GM21529 (cell line): ENCODE measurements at regions not wholly inside any gene's neighbourhood (a gene's known extent, or its start where the extent isn't known, plus 50 kb on each side); places are given as distances from the start of the nearest gene placed in this dataset.
"Not testable (repeated sequence)": the region's sequence is repeated elsewhere in the genome, so short reads cannot be mapped to it uniquely, and the experiment has no call there.

Source experiments
- ATAC-seq: cut with Tn5 transposase; IDR thresholded peaks from one replicate; pipeline ENCODE4 v1.9.1; 2021; ENCODE audit not compliant: unreplicated experiment

- ATAC-seq = no peak
Observed at GRCh38 chr7:68977385-68978055, 620.8 kb upstream of the AUTS2 start.

DNA sequence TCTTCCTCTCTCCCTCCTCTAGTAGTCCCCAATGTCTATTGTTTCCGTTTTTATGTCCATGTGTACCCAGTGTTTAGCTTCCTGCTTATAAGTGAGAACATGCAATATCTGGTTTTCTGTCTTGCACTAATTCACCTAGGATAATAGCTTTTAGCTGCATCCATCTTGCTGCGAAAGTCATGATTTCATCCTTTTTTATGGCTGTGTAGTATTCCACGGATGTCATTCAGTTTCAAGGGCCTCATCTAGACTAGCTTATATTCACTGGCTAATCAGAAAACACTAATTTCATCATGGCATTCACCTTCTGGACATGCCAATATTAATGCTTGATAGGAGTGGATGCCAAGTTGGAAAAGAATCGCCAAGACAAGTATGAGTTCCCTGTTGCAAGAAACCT lies 619.6 kb upstream of the AUTS2 start:
- no peak for ATAC-seq

DNA sequence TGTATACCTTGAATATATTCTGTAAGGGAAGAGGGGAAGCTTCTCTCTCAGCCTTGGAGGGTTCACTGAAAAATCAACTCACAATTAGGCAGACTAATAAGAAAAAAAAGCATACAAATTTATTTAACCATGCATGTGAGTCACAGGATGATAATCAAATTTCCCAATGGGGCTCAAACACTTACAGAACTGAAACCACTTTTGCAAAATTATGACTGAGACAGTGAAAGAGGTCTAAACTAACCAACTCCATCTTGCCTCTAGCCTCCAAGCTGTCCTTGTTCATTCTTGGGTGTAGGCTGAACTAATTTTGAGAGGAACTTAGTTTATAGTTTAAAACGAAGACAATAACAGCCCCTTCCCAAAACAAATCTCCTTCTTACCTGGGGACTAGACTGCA lies 618.3 kb upstream of the AUTS2 start:
- ATAC-seq = no peak

- ATAC-seq = not testable (repeated sequence)
Observed at GRCh38 chr7:68980432-68980831, 617.8 kb upstream of the AUTS2 start.

DNA sequence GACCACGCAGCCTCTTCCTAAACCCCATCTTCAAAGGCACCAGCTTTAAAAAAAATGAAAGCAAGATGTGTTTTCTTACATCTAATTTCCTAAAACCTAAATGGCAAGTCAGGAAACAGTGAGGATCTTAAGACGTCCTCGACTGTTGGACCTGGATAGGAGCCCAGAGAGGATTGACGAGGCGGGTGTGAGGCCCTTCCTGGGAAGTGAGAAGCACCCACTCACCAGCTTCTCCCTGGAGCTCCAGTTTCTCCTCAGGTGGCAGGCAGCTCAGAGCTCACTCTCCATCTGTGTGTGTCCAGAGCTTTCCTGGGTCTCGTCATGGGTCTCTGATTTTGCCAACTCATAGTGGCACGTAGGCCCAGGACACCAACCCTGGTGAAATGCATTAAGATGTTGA lies 614.0 kb upstream of the AUTS2 start:
- no peak for ATAC-seq

- ATAC-seq = no peak
Observed at GRCh38 chr7:68994841-68995240, 603.4 kb upstream of the AUTS2 start.

DNA sequence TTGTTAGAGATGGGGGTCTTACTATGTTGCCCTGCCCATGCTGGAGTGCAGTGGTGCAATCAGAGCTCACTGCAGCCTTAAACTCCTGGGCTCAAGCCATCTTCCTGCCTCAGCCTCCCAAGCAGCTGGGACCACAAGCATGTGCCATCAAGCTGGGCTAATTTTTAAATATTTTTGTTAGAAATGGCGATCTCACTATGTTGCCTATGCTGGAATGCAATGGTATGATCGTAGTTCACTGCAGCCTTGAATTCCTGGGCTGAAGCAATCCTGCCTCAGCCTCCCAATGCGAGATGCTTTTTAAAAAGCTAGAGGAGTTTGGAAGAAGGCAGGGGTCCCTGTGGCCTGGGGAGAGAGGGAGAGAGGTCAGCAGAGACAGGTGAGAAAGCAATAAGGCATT lies 600.1 kb upstream of the AUTS2 start:
- ATAC-seq = no peak

DNA sequence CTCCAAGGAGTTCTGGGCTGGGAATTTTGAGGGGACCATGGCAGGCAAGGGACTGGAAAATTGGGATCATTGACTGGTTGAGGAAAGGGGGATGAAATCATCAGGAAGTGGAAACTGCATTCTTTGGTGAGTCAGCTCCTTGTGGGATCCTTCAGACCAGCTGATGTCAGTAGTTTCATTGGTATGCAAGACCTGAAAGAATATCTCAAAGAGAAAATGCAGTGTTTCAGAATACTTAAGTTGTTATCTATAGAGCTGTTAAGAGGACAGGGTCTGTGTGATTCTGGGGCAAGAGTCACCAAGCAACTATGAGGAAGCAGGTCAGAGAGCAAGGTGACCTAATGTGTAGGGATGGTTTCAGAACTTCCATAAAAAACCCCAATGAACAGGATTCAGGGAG lies 595.9 kb upstream of the AUTS2 start:
- no peak for ATAC-seq

DNA sequence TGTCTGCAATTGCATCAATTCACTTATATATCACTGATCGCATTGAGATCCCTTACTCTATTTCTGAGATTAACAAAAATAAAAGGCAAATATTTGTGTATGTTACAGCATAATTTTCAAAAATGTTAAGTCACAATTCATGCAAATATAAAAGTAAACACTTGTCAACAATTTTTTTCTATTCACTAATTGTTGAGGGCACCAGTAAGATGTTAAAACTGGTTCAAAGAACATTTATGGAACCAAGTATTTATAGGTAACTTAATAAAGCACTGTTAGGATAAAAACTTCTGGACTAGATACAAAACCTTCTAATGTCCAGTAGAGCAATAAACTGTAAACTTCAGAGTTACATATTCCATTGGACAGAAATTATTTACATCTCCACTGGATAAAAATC lies 586.1 kb upstream of the AUTS2 start:
- no peak for ATAC-seq

DNA sequence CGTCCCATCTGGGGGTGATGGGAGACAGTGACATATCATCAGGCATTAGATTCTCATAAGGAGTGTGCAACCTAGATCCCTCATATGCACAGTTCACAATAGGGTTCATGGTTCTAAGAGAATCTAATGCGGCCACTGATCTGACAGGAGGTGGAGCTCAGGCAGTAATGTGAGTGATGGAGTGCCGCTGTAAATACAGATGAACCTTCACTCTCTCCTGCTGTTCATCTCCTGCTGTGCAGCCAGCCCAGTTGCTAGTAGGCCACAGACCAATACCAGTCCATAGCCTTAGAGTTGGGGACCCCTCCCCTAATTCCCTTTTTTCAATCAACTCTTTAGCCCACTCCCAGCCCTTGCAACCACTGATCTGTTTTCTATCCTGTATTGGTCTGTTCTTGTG lies 581.1 kb upstream of the AUTS2 start:
- ATAC-seq = no peak

- no peak for ATAC-seq
Observed at GRCh38 chr7:69018200-69018599, 580.1 kb upstream of the AUTS2 start.

GRCh38 chr7:69019437-69019836 lies 578.8 kb upstream of the AUTS2 start:
- ATAC-seq = no peak

GRCh38 chr7:69020536-69020935 lies 577.7 kb upstream of the AUTS2 start:
- no peak for ATAC-seq

DNA sequence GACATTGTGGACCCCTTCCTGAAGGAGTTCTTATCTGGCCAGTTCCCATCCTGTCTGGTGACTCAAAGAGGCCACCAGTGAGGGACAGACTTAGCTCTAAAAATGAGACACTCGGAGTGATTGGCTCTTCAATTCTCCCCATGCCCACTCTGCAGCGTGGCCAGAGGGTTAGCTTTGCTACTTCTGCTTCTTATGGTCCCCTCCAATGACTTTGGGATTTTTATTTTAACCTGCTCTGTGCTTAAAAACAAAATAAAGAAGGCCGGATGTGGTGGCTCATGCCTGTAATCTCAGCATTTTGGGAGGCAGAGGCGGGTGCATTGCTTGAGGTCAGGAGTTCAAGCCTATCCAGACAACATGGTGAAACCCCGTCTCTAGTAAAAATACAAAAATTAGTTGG lies 573.0 kb upstream of the AUTS2 start:
- ATAC-seq = no peak

DNA sequence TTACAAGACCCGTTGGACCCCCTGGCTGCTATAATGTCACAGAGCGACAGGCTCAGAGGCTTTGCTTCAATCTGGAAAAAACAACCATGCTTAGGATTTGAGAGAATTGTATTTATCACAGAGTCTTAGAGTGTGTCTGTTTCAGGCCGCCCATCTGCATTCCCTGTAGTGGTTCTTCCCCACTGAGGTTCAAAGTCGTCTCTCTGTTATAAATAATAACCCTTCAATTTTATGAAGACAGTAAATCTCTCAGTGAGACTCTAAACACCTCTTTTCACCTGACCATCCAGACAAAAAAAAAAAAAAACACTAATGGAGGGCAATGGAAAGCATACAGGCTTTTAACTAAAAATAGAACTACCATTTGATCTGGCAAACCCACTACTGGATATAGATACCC lies 565.4 kb upstream of the AUTS2 start:
- ATAC-seq = no peak

- ATAC-seq = no peak
Observed at GRCh38 chr7:69035826-69036225, 562.4 kb upstream of the AUTS2 start.

- no peak for ATAC-seq
Observed at GRCh38 chr7:69036301-69036700, 562.0 kb upstream of the AUTS2 start.

GRCh38 chr7:69038915-69039314 lies 559.4 kb upstream of the AUTS2 start:
- ATAC-seq = no peak

- no peak for ATAC-seq
Observed at GRCh38 chr7:69042138-69042537, 556.1 kb upstream of the AUTS2 start.

DNA sequence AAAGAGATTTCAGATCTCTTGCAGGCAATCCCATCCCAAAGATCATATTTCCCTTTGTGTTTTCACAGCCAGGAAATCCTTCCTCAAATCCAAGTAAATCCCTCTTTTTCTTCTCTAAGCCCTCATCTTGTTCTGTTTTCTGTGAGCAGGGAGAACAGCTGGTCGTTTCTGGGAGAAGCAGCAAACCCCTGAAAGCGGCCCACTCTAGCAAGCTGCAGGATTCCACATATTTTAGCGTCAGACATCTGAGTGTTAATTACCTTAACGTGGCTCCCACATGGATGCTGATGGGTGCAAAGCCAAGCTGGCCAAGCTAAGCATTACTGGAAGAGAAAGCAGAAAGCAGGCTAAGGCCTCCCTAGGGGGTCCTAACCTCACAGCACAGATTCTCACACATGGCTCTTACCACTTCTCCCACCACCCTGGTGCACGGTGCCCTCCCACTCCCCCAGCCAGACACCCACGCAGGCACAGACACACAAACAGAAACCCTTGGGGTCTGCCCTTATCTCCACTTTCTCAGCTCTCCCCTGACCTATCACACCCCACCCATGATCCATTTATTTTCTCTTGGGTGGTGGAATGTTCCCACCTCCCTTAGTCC lies 551.0 kb upstream of the AUTS2 start:
- no peak for ATAC-seq

- ATAC-seq = no peak
Observed at GRCh38 chr7:69049326-69049725, 548.9 kb upstream of the AUTS2 start.

GRCh38 chr7:69052447-69052846 lies 545.8 kb upstream of the AUTS2 start:
- no peak for ATAC-seq

- ATAC-seq = no peak
Observed at GRCh38 chr7:69060516-69060915, 537.8 kb upstream of the AUTS2 start.
